Endothelial cell (in vitro differentiated cells): ENCODE measurements at regions not wholly inside any gene's neighbourhood (a gene's known extent, or its start where the extent isn't known, plus 50 kb on each side); places are given as distances from the start of the nearest gene placed in this dataset.

Experiments used
- DNase-seq: peaks from one replicate; pipeline ENCODE4 v3.0.0; 2021; ENCODE audit warnings: low spot score
- H3K27ac Mint-ChIP-seq: one replicate; pipeline ENCODE4 v1.8.0; 2021; ENCODE audit warnings: mixed read lengths, inconsistent platforms; ENCODE audit not compliant: unreplicated experiment
- H3K27me3 Mint-ChIP-seq: one replicate; pipeline ENCODE4 v1.8.0; 2021; ENCODE audit warnings: mild to moderate bottlenecking, moderate library complexity, mixed read lengths, inconsistent platforms; ENCODE audit not compliant: unreplicated experiment
- H3K36me3 Mint-ChIP-seq: one replicate; pipeline ENCODE4 v1.8.0; 2021; ENCODE audit warnings: mild to moderate bottlenecking, low read depth, mixed read lengths, inconsistent platforms; ENCODE audit not compliant: unreplicated experiment
- H3K4me1 Mint-ChIP-seq: one replicate; pipeline ENCODE4 v1.8.0; 2021; ENCODE audit warnings: mild to moderate bottlenecking, mixed read lengths, inconsistent platforms; ENCODE audit not compliant: unreplicated experiment
- H3K4me3 Mint-ChIP-seq: one replicate; pipeline ENCODE4 v1.8.0; 2021; ENCODE audit warnings: mild to moderate bottlenecking, mixed read lengths, inconsistent platforms; ENCODE audit not compliant: unreplicated experiment
- H3K9me3 Mint-ChIP-seq: one replicate; pipeline ENCODE4 v1.8.0; 2021; ENCODE audit warnings: mixed read lengths, inconsistent platforms; ENCODE audit not compliant: unreplicated experiment
- CTCF ChIP-seq: fragments of 200-600 bp; sonication (generic); IDR thresholded peaks from one replicate; pipeline ENCODE4 v1.5.0; 2021; ENCODE audit warnings: antibody characterized with exemption; ENCODE audit not compliant: unreplicated experiment

DNA sequence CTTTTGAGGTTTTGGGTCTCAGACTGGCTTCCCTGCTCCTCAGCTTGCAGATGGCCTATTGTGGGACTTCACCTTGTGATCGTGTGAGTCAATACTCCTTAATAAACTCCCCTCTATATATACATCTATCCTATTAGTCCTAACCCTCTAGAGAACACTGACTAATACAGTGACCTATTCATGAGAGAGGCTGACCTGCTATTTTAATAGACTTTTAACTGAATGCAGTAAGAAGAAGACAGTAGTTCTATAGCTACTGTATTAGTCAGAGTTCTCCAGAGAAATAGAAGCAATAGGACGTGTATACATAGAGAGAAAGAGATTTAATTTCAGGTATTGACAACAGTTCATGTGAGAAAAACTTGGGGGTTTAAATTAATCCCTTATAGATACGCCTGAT, 53.3 kb upstream of the SMLR1 start:
- H3K4me1 Mint-ChIP-seq: no peaks in the 10 kb centered on the region
- no peaks in the 10 kb centered on the region for H3K36me3 Mint-ChIP-seq
- DNase-seq: no peak
- H3K4me3 Mint-ChIP-seq: no peak overlapping the region
- no peak overlapping the region for H3K27ac Mint-ChIP-seq
- no peak for TF ChIP-seq CTCF
- H3K27me3 Mint-ChIP-seq: no peaks in the 10 kb centered on the region
- no peaks in the 10 kb centered on the region for H3K9me3 Mint-ChIP-seq

GRCh38 chr6:130775411-130776012, 51.7 kb upstream of the SMLR1 start:
- no peak overlapping the region for H3K4me3 Mint-ChIP-seq

DNA sequence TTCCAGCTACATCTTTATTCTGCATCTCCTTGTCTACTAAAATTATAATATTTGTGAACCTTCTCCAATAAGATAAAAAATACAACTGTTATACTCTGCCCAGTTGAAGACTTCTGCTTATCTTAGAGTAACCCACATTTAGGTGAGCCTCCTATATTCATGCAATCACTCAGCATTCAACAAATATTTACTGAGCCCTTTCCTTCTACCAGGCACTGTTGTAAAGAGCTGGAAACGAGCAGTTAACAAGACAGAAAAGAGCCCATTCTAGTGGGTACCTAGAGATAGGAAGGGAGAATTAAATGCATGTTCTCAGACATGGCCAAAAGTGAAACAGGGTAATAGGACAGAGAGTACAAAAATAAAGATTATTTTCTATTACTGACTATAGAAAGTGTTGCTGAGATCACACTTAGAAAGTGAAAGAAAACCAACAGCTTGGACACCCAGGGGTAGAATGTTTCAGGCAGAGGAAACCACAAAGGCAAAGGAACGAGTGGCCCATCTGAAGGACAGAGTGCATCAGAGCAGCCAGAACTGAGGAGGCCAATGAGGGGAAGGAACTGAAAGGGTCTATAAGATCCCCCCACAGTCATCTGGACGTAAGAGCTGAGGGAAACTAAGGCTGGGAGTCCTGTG, 50.8 kb upstream of the SMLR1 start:
- Mint-ChIP-seq H3K4me1 (no peaks in the 10 kb centered on the region), H3K27ac (no peak overlapping the region), H3K9me3 (no peaks in the 10 kb centered on the region), H3K27me3 (no peaks in the 10 kb centered on the region), H3K4me3 (no peak overlapping the region), H3K36me3 (no peaks in the 10 kb centered on the region)
- TF ChIP-seq CTCF: no peak
- DNase-seq: no peak

More at GRCh38 chr6:130775411-130776012, 51.7 kb upstream of the SMLR1 start:
- no peak for DNase-seq
- Mint-ChIP-seq H3K9me3 (no peaks in the 10 kb centered on the region), H3K27me3 (no peaks in the 10 kb centered on the region), H3K4me1 (no peaks in the 10 kb centered on the region), H3K27ac (no peak overlapping the region), H3K36me3 (no peaks in the 10 kb centered on the region)
- no peak for TF ChIP-seq CTCF
